ENCODE measurements at regions not wholly inside any gene's neighbourhood (a gene's known extent, or its start where the extent isn't known, plus 50 kb on each side); places are given as distances from the start of the nearest gene placed in this dataset.
"Not testable (repeated sequence)": the region's sequence is repeated elsewhere in the genome, so short reads cannot be mapped to it uniquely, and the experiment has no call there.

DNA sequence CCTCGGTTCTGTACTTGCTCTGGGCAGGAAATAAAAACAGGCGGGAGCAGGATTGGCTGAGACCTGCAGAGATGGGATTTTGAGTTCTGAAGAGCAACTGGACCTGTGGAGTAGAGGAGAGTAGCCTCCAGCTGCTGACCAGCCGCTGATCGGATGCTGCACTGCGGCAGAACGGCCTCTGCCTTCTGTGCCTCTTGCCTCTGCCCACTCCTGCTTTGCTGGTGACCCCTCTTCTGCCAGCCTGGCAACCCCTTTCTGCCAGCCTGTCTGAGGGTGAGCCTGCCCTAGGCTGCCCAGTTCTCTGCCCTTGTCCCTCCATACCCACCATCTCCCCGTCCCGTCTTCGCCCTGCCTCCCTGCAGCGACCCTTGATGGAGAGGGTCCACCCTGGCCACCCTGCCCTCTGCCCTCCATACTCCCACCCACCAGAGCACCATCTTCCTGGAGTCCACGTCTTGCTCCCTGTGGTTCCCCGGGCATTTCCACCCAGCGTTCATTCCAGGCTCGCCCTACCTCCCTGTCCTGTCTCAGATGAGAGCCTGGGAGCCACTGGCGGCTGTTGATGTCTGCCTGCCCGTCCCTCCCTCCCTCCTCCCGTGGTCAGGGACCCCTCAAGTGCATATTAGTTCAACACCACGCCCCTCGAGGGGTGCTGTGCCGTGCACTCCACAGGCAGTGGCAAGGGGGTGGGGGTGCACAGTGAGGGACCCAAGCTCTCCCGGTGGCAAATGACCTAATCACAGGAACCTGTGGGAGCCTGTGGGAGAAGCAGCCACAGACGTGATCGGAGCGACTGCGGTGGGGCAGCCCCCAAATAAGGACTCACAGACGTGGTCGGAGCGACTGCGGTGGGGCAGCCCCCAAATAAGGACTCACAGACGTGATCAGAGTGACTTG is 863.3 kb downstream of the TBC1D22A start:
- DNase-seq, result no peak

DNA sequence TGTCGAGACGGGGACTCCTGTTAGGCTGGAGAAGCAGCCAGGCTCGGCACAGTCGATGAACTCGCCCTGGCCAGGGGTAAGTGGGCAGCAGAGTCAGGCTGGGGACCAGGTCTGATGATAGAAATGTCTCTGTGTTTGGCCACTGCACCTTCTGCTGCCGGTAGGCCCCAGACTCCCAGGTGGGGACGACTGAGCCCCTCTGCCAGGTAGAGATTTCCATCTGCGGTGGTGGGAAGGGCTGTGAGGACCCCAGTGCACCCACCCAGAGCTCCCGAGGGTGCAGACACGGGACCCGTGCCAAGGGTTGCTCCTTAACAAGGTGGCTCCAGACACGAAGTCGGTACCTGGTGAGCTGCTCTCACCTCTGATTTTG is 862.5 kb downstream of the TBC1D22A start:
- no peak for DNase-seq

DNA sequence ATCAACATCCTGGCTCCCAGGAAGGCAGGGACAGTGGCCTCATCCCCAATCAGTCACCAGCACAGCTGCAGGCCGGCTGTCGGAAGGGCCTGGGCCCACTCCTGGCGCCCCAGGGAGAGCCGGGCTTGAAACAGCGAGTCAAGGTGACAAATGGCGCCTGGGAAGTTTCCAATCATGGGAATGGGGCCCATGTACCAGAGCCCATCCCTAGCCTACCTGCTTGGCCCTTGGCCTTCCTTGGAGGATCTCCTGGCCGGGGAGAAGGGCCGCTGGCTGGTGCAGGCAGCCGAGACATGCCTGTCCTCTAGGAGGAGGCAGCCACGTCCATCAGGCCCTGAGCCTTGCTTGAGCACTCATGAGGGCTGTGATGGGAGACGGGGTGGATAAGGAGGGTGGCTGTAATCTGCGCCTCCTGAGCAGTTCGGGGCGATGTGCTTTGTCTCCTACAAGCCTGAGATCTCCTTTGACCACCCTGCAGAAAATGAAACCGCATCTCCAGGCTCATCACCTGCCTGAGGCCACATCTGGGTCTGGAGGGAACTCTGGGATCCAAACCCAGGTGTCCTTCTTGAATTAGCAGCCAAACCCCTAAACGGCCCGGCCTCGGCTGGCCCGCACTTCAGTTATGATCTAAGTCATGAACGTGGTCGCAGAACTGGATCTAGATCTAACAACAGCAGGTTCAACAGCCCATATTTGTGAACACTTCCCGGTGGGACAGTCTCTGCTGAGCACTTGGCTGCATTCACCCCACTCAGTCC is 862.0 kb downstream of the TBC1D22A start:
- no peak for DNase-seq

DNA sequence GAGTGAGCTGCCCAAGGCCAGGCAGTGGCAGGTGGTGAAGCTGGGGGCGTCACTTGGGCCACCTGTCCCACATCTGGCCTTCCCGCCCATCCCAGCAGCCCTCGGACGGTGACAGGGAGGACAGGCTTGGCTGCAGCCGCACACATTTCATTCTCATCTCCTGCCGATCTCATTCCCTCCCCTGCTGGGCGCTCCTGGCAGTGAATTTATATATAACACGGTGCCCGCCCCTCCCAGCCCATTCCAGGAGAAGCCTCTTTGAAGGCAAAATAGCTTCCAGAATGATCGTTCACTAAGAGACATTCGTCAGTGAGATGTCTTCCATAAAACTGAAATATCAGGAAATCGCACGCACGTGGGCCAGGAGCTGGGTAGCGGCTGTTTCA is 861.3 kb downstream of the TBC1D22A start:
- no peak for DNase-seq

DNA sequence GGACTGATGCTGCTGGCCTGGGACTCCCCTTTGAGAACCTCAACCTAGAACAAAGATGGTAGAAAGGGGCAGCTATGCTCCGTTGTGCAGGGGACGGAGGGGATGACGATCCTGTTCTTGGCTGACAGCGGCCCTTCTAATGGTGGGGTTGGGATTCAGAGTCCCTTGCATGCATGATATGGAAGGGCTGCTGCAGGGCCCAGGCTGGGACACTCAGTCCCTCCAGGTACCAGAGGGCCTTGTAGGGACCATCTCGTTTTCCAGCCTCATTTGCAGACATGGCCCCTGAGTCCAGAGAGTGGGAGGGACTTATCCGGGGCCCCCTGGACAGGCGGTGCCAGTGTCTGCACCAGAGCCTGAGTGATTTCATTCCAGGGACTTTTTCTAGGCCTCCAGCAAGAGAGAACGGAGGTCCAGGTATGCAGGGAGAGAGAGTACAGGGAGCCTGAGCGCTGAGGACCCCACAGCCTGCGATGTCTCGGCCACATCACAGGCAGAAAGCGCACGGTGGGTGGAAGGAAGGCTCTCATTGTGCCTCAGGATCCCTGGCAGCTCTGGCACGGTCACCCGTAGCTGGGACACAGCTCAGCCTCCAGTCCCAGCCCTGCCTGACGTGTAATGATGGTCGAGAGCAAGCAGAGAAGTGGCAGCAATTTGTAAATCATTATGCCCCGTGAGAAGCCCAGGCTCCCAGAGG is 860.8 kb downstream of the TBC1D22A start:
- DNase-seq, result no peak

DNA sequence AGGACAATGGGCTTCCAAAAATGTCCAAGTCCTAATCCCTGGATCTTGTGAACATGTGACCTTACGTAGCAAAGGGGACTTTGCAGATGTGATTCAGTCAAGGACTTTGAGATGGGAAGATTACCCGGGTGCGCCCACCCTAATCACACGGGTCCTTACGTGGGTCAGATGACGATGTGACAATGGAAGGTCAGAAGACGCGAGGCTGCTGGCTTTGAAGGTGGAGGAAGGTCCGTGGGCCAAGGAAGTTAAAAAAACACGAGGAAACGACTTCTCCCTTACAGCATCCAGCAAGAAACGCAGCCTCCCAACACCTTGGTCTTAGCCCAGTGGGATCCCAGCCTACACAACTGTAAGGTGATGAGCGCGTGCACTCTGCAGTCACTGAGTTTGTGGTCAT is 860.1 kb downstream of the TBC1D22A start:
- no peak for DNase-seq

DNA sequence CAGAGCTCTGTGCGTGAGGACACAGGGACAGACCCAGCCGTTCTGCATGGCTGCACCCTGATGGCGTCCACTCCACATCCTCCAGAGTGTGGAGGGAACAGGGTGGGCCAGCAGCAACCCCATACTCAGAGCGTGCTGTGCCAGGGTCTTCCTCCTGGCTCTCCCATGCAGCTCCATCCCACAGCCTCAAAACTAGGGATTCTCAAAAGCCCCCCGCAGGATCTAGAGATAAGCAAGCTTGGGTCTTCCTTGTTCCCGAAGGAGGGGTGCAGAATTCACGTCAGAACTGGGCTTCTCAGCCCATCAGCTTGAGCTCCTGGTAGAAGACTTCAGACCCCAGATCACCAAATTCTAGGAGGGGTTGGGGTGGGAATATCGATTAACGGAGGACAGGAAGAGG is 858.8 kb downstream of the TBC1D22A start:
- no peak for DNase-seq

DNA sequence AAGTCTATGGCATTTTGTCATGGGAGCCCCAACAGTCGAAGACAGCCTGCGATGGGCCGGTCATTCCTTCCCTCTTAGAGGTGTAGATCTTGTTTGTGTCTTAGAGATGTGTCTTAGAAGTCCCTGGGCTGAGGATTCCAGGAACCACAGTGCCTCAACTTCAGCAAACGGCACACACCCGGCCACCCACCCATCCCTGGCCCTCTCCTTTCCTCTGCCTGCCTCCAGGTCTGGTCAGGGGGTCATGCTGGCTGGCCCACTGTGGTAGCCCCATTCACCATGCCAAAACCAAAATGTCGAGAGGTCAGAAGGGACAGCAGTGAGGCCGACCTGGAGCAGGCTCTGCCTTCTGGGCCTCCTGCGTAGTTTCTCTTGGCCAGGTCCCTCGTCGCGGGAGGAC is 857.9 kb downstream of the TBC1D22A start:
- DNase-seq, result no peak

DNA sequence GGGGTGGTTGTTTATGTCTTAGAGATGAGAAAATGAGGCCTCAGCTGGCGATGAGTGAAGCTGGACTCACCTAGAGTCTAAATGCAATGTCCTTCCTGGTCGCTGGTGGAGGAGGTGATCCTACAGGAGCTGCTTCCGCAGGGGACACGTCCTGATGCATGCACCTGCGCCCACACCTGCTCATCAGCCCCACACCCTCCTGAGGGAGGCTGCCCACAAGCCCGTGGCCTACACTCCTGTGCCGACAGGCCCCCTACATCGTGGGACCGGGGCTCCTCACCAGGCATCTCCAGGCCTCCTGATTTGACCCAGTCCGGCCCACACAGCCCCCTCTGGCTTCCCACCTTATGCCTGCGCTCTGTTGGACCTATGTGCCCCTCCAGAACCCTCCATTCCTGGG is 857.2 kb downstream of the TBC1D22A start:
- DNase-seq, result no peak

DNA sequence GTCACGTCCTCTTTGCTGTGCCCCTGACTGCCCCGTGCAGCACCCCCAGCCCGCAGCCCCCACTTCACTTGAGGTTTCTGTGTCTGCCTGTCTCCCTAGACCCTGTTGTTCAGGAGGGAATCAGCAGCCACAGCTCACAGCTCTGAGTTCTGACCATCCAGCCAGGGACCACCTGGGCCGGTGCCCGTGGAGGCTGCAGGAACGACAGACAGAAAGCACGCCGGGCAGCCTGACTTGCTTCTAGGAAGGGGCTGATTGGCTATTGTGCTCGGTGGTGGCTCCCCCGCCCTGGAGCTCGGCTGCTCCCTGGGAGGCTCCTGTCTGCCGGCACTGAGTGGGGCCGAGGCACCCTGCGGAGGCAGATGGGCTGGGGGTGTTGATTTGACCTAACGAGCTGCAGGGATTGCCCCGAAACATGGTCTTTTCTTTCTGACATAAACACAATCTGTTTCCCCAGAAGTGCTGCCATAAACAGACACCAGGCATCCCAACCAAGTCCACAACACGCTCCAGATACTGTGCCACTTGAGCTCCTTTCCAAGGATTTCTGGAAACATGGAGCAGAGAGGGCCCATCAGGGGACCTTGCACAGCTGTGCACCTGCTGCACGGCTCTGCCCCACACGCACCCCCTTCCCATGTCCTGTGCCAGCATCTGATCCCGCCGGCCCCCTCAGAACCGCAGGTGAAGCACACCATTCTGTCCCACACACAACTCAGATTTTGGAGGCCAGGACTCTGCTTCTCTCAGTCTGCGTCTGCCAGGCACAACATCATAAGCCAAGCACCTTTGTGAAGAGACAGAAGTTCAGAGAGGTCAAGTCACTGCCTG is 855.9 kb downstream of the TBC1D22A start:
- no peak for DNase-seq

DNA sequence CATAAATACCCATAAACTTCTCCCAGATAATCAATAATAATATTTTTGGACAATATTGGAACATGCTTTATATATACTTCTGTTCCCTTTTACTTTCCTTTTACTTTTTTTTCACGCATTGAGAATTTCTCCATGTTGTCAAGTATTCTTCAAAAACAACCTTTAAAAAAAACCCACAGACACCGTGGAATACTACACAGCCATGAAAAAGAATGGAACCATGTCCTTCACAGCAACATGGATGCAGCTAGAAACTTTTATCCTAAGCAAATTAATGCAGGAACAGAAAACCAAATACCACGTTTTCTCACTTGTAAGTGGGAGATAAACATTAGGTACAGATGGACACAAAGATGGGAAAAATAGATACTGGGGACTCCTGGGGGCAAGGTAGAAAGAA is 854.7 kb downstream of the TBC1D22A start:
- DNase-seq, result no peak

DNA sequence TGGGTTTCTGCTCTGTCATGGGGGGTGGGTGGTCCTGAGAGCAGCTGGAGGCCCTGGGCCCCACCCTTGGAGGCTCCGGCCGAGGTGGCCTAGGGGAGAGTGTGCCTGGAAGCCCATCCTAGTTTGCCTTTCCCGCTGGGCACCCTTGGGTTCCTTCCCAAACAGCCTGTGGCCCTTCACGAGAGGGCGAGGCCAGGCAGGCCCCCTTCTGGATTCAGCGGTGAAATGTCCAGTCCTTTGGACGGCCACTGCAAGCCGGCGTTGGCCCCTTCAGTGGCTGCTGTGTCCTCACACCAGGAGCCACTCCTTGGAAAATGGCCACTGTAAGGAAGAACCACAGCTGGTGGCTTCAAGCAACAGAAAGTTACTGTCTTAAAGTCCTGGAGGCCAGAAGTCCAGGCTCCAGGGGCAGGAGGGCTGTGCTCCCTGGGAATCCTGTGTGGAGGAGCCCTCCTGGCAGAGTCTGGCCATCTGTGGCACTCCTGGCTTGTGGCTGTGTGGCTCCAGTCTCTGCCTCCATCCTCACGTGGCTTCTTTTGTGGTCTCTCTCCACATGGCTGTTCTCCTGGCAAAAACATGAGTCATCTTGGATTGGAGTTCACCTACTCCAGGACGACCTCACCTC is 854.1 kb downstream of the TBC1D22A start:
- DNase-seq, result no peak

DNA sequence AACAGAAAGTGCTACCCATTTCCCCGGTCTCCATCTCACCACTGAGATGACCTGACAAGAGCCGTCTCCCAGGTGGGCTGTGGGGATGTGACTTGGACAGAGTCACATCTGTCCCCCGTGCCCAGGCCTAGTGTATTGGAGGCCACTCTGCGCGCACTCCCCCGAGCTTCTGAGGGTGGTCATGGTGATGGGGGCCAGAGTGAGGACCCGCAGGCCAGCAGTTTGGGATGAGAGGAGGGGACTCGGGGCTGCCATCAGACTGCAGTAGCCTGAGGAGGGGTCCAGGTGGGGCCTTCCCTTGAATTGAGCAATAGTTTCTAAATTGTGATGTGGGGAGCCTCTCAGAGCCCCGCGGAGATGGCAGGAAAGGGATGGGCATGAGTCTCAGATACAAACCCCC is 852.6 kb downstream of the TBC1D22A start:
- no peak for DNase-seq

DNA sequence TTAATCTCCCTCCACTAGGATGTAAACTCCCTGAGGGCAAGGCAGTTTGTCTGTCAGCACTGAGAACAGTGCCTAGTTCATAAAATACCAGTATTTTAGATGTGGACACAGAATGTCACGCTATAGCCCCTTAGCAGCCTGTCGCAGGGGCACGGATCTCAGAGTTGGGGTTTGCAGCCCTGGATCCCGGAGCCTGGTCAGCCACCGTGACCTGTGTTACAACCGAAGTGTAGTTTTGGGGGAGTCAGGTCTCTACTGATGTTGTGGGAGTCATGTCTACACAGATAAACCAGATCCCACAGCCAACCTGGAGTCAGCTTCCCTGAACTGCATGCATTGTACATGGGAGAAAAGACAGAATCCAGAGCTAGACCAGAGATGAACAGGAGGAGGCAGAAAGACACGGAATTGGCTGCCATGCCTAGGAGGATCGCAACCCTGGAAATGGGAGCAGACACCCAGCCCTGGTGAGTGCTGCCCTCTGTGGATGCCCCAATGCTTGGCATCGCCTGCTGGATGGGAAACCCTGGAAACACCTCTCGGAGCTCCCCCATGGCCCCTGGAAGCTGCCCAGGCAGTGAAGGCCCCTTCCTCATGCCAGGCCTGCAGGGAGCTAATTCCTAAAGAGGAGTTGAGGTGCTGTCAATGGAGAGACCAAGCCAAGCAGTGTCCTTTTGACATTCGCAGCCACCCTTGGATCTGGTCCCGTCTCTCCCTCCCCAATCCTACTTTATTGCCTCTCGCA is 851.3 kb downstream of the TBC1D22A start:
- DNase-seq, result no peak

DNA sequence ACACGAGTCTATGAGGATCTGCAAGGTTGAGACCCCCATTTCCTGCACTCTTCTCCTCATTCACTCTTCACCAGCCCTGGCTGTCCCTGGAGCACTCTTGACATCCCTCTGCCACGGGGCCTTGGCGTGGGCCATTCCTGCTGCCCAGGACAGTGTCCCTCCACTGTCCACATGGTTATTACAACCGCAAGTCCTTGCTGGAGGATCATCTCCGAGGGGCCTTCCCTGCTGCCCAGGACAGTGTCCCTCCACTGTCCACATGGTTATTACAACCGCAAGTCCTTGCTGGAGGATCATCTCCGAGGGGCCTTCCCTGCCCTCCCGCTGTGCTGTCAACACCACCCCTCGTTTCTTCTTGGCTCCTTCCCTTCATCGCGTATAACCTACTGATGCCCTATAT is 850.7 kb downstream of the TBC1D22A start:
- DNase-seq, result not testable (repeated sequence)

DNA sequence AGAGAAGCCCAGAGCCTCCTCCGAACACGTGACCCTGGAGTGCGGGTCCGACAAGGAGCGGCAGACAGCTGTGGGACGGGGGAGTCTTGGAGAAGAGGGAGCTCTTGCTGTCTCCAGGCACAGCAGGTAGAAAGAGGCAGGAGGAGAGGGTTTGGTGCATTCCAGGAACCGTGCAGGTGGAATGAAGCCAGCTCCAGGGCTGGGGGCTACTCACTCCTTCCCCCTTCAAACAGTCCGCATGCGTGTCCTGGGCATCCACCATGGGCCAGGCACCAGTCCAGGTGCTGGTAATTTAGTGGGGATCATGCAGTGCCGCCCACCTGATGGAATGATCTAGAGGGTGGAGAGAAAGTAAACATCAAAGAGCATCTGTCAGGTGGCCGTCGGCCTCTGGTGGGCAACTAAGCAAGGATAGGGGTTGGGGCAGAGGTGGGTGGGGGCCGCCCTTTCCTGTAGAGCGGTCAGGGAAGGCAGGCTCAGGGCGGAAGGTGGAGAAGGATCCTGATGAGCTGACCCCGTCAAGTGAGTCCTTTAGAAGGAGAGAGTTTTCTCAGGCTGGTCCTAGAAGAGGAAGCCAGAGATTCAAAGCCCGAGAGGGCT is 850.0 kb downstream of the TBC1D22A start:
- DNase-seq, result no peak

DNA sequence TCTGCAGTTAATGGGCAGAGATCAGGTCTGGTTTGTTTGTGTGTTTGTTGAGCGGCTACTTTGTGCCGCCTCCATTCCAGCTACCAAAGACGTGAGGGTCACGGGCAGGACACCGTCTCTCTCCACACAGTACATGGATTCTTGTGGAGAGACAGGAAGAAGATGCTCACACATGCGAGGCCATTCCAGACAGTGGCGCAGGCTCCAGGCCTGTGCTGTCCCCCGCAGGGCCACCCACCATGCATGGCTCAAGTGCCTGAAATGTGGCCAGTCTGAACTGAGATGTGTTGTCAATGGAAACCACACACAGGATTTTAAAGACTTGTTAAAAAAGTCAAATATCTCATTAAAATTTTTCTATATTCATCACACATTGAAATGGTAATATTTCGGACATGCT is 848.3 kb downstream of the TBC1D22A start:
- DNase-seq, result no peak

DNA sequence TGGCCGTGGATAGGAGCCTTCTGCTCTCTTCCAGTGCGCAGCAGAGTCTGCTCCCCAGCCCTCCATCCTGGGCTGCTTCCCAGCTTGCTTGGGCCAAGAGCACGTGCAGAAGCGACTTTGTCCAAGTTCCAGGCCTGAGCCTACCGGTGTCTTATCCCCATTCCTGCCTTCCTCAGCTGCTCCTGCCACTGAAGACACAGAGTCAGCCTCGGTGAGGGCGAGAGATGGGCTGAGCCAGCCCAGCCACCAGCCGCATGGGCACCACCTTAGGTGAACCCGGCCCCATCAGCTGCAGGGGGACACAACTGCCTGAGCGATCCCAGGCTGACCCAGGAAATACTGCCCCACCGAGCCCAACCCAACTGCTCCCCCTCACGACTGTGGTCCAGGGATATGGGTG is 847.8 kb downstream of the TBC1D22A start:
- no peak for DNase-seq

DNA sequence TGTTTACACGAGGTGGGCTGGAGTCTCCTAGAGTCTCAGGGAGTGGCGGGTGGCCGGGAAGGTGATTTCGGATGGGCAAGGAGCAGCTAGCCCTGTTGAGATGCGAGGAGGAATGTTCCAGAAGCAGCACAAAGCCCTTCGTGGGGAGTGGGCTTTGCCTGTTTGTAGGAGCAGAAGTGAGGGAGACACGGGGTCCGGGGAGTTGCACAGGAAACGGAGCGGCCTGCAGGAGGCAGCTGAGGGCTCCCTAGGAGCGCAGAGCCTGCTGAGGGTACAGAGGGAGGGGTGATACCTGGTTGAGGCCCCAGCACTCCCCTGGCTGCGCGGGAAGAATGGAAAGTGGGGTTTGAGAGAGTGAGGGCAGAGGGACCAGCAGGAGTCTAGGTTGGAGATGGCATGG is 847.2 kb downstream of the TBC1D22A start:
- no peak for DNase-seq

DNA sequence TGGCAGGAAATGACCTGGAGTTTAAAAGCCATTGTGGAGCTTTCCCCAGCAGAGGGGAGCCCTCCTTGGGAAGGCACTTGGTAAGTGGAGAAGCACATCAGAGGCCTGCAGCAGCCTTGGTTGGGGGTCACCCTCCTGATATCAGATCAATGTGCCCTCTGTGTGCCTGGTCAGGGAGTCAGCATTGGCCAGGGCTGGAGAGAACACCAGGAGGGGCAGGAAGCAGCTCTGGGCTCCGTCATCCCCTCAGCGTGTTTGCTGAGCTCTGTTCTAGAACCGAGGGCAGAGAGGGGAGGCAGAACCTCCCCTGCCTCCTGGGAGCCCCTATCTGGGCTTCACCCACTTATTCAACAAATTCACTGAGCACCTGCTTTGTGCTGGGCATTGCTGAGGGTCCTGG is 846.0 kb downstream of the TBC1D22A start:
- no peak for DNase-seq

DNA sequence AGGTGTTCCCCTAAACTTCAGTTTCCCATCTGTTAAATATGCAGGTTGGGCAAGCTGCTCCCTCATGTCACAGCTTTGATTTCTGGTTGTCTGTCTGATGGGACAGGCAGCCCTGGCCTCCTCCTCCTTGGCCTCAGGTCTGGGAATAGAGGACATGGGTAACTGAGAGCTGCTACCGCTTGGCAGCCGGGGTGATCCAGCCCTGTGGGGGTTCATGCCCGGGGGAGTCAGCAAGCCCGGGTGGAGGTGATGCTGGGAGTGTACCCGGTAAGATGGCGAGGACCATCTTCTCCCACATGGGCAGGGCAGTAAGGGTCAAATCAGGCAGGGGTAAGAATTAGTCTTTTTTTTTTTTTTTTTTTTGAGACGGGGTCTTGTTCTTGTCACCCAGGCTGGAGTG is 845.0 kb downstream of the TBC1D22A start:
- DNase-seq, result no peak
